ENCODE measurements at regions not wholly inside any gene's neighbourhood (a gene's known extent, or its start where the extent isn't known, plus 50 kb on each side); places are given as distances from the start of the nearest gene placed in this dataset.

DNA sequence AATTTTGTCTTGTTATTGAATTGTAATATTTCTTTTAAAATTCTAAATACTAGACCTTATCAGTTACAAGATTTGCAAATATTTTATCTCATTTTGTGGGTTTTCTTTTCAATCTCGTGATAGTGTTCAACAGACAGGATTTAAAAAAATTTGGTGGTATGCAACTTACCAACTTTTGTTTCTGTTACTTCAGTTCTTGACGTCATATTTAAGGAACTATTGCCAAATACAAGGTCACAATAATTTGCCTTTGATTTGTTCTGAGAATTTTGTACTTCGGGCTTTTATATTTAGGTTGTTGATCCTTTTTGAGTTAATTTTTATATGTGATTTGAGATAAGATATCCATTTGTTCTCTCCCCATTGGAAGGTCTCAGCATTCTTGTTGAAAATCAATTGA is 876.6 kb downstream of the DCDC2C start:
- TF ChIP-seq, protein P1, sequence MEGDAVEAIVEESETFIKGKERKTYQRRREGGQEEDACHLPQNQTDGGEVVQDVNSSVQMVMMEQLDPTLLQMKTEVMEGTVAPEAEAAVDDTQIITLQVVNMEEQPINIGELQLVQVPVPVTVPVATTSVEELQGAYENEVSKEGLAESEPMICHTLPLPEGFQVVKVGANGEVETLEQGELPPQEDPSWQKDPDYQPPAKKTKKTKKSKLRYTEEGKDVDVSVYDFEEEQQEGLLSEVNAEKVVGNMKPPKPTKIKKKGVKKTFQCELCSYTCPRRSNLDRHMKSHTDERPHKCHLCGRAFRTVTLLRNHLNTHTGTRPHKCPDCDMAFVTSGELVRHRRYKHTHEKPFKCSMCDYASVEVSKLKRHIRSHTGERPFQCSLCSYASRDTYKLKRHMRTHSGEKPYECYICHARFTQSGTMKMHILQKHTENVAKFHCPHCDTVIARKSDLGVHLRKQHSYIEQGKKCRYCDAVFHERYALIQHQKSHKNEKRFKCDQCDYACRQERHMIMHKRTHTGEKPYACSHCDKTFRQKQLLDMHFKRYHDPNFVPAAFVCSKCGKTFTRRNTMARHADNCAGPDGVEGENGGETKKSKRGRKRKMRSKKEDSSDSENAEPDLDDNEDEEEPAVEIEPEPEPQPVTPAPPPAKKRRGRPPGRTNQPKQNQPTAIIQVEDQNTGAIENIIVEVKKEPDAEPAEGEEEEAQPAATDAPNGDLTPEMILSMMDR (IDR thresholded peaks at IDR 0.05), result no peak
- TF ChIP-seq ZFX (IDR thresholded peaks at IDR 0.05; ENCODE audit: borderline replicate concordance), result no peak
